ENCODE measurements at regions not wholly inside any gene's neighbourhood (a gene's known extent, or its start where the extent isn't known, plus 50 kb on each side); places are given as distances from the start of the nearest gene placed in this dataset.
"Not testable (repeated sequence)": the region's sequence is repeated elsewhere in the genome, so short reads cannot be mapped to it uniquely, and the experiment has no call there.

- H3K4me3 ChIP-seq; H3K9me2 ChIP-seq (ENCODE audit: insufficient read depth); intact Hi-C loops (cut with micrococcal nuclease; ENCODE audit: unreplicated experiment); DNase-seq; H3K4me1 ChIP-seq (replicated peaks; ENCODE audit: insufficient read depth); POLR2A ChIA-PET (ENCODE audit: unreplicated experiment); H3F3A ChIP-seq (ENCODE audit: insufficient read depth, low read depth); H3K27ac ChIP-seq; H3K4me2 ChIP-seq; H3K9me3 ChIP-seq (ENCODE audit: insufficient read depth, low read depth); H3K79me2 ChIP-seq (ENCODE audit: low read depth); H3K27me3 ChIP-seq (ENCODE audit: insufficient read depth, low read depth); H2AFZ ChIP-seq; H3K36me3 ChIP-seq (ENCODE audit: low read depth); BruUV-seq (replicated peaks); CTCF ChIA-PET; H4K20me1 ChIP-seq (ENCODE audit: insufficient read depth): not testable (repeated sequence)
Observed at GRCh38 chr4:49285905-49286304, 299.8 kb downstream of the CWH43 start.

- CTCF ChIA-PET, DNase-seq, H3K4me2 ChIP-seq: not testable (repeated sequence)
Observed at GRCh38 chr4:49286926-49287745, 301.1 kb downstream of the CWH43 start.

GRCh38 chr4:49287893-49288292 is 301.8 kb downstream of the CWH43 start:
- intact Hi-C loops (cut with micrococcal nuclease; ENCODE audit: unreplicated experiment); H3K4me3 ChIP-seq; CTCF ChIA-PET; H3K4me2 ChIP-seq; H3K79me2 ChIP-seq (ENCODE audit: low read depth); H3K9me3 ChIP-seq (ENCODE audit: insufficient read depth, low read depth); H3K4me1 ChIP-seq (replicated peaks; ENCODE audit: insufficient read depth); H3K9me2 ChIP-seq (ENCODE audit: insufficient read depth); H3K36me3 ChIP-seq (ENCODE audit: low read depth); DNase-seq; H4K20me1 ChIP-seq (ENCODE audit: insufficient read depth); H2AFZ ChIP-seq; H3F3A ChIP-seq (ENCODE audit: insufficient read depth, low read depth); H3K27me3 ChIP-seq (ENCODE audit: insufficient read depth, low read depth); POLR2A ChIA-PET (ENCODE audit: unreplicated experiment); H3K27ac ChIP-seq; BruUV-seq (replicated peaks): not testable (repeated sequence)

More at GRCh38 chr4:49286926-49287745, 301.1 kb downstream of the CWH43 start:
- H3K4me3 ChIP-seq; H3K27me3 ChIP-seq (ENCODE audit: insufficient read depth, low read depth); H3K79me2 ChIP-seq (ENCODE audit: low read depth); H3K36me3 ChIP-seq (ENCODE audit: low read depth); BruUV-seq (replicated peaks); H3F3A ChIP-seq (ENCODE audit: insufficient read depth, low read depth); intact Hi-C loops (cut with micrococcal nuclease; ENCODE audit: unreplicated experiment); H4K20me1 ChIP-seq (ENCODE audit: insufficient read depth); H3K27ac ChIP-seq; POLR2A ChIA-PET (ENCODE audit: unreplicated experiment); H2AFZ ChIP-seq; H3K9me3 ChIP-seq (ENCODE audit: insufficient read depth, low read depth); H3K4me1 ChIP-seq (replicated peaks; ENCODE audit: insufficient read depth); H3K9me2 ChIP-seq (ENCODE audit: insufficient read depth): not testable (repeated sequence)

GRCh38 chr4:49288796-49289195 is 302.7 kb downstream of the CWH43 start:
- H2AFZ ChIP-seq; POLR2A ChIA-PET (ENCODE audit: unreplicated experiment); H3K9me2 ChIP-seq (ENCODE audit: insufficient read depth); H3K36me3 ChIP-seq (ENCODE audit: low read depth); H3K27me3 ChIP-seq (ENCODE audit: insufficient read depth, low read depth); H3K27ac ChIP-seq; H3K79me2 ChIP-seq (ENCODE audit: low read depth); H3K9me3 ChIP-seq (ENCODE audit: insufficient read depth, low read depth); DNase-seq; H3K4me2 ChIP-seq; H4K20me1 ChIP-seq (ENCODE audit: insufficient read depth); BruUV-seq (replicated peaks); intact Hi-C loops (cut with micrococcal nuclease; ENCODE audit: unreplicated experiment); H3K4me1 ChIP-seq (replicated peaks; ENCODE audit: insufficient read depth); H3F3A ChIP-seq (ENCODE audit: insufficient read depth, low read depth); H3K4me3 ChIP-seq; CTCF ChIA-PET: not testable (repeated sequence)

- H3F3A ChIP-seq (ENCODE audit: insufficient read depth, low read depth); H3K27ac ChIP-seq; H3K36me3 ChIP-seq (ENCODE audit: low read depth); H3K9me2 ChIP-seq (ENCODE audit: insufficient read depth); POLR2A ChIA-PET (ENCODE audit: unreplicated experiment); H3K4me1 ChIP-seq (replicated peaks; ENCODE audit: insufficient read depth); DNase-seq; intact Hi-C loops (cut with micrococcal nuclease; ENCODE audit: unreplicated experiment); H3K9me3 ChIP-seq (ENCODE audit: insufficient read depth, low read depth); H2AFZ ChIP-seq; CTCF ChIA-PET; H3K4me3 ChIP-seq; H3K79me2 ChIP-seq (ENCODE audit: low read depth); BruUV-seq (replicated peaks); H4K20me1 ChIP-seq (ENCODE audit: insufficient read depth); H3K4me2 ChIP-seq: not testable (repeated sequence)
- H3K27me3 ChIP-seq (ENCODE audit: insufficient read depth, low read depth): peaks cover 14% of the 10 kb centered on the region; the same call in 1 of the 2 replicates
- peak; percentile 40; the same call in 1 of the 2 replicates for TF ChIP-seq CTCF (conservative IDR thresholded peaks at IDR 0.05)
Observed at GRCh38 chr4:49314815-49315214, 328.7 kb downstream of the CWH43 start.

GRCh38 chr4:49320725-49321410 is 334.8 kb downstream of the CWH43 start:
- H3K4me1 ChIP-seq (replicated peaks; ENCODE audit: insufficient read depth): not testable (repeated sequence)

More at GRCh38 chr4:49320725-49321410, 334.8 kb downstream of the CWH43 start:
- H3K9me3 ChIP-seq (ENCODE audit: insufficient read depth, low read depth); H3K4me3 ChIP-seq; H3K36me3 ChIP-seq (ENCODE audit: low read depth); POLR2A ChIA-PET (ENCODE audit: unreplicated experiment); H3F3A ChIP-seq (ENCODE audit: insufficient read depth, low read depth); H2AFZ ChIP-seq; H3K27ac ChIP-seq; intact Hi-C loops (cut with micrococcal nuclease; ENCODE audit: unreplicated experiment); H3K79me2 ChIP-seq (ENCODE audit: low read depth); DNase-seq; H4K20me1 ChIP-seq (ENCODE audit: insufficient read depth); BruUV-seq (replicated peaks); CTCF ChIA-PET; H3K9me2 ChIP-seq (ENCODE audit: insufficient read depth); H3K4me2 ChIP-seq: not testable (repeated sequence)
- H3K27me3 ChIP-seq (ENCODE audit: insufficient read depth, low read depth): peaks cover 18% of the 10 kb centered on the region

All from PC-9 (cell line).